ENCODE measurements at regions not wholly inside any gene's neighbourhood (a gene's known extent, or its start where the extent isn't known, plus 50 kb on each side); places are given as distances from the start of the nearest gene placed in this dataset.

DNA sequence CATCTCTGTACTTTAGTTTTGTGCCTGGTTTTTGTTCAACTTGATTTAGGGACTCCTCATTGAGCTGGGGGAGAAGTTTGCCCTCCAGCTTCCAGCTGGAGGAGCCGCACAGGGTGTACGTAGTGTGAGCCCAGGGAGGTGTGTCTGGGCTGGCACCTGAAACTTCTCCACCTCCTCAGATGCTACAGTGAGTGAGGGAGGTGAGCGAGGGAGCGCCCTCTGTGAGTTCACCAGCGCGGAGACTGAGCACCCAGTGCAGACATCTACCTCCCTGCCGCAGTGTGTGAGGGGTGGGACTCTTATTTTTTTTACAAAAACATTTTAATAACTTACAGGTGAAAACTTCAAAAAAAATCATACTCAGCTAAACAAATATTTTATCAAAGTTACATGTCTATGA is 204.2 kb upstream of the HS6ST1 start:
- ChIA-PET POLR2A (no interaction called here), CTCF (no interaction called here)
- Histone ChIP-seq H3K4me2 (ENCODE audit: insufficient read depth, low read length) (no peak overlapping the region), H3K27ac (ENCODE audit: insufficient read depth, low read depth, low read length) (no peak overlapping the region), H3K36me3 (ENCODE audit: control insufficient read depth in 2 of 2, extremely low read depth in 1 of 2, insufficient read depth in 2 of 2, low read length in 2 of 2) (no peaks in the 10 kb centered on the region), H3K9ac (replicated peaks; ENCODE audit: extremely low read depth, insufficient read depth, low read length) (no peak overlapping the region), H3K27me3 (ENCODE audit: control insufficient read depth in 2 of 2, insufficient read depth in 2 of 2, low read length in 2 of 2) (no peaks in the 10 kb centered on the region), H3K9me3 (replicated peaks; ENCODE audit: control insufficient read depth, insufficient read depth, low read length) (no peaks in the 10 kb centered on the region), H3K4me3 (replicated peaks in 1 of 3; ENCODE audit: insufficient read depth in 1 of 3, low read depth in 1 of 3, low read length in 3 of 3) (no peak overlapping the region), H3K9me1 (replicated peaks; ENCODE audit: control insufficient read depth, extremely low read depth, insufficient read depth, low read length) (no peaks in the 10 kb centered on the region), H4K20me1 (replicated peaks; ENCODE audit: control insufficient read depth, extremely low read depth, insufficient read depth, low read length) (no peaks in the 10 kb centered on the region), H3K4me1 (ENCODE audit: control insufficient read depth, extremely low read depth, insufficient read depth, low read length) (peaks cover 11% of the 10 kb centered on the region), H3K79me2 (ENCODE audit: control insufficient read depth, insufficient read depth, low read length) (no peaks in the 10 kb centered on the region), H2AFZ (ENCODE audit: low read depth, low read length) (no peak overlapping the region)
- intact Hi-C loops (cut with micrococcal nuclease): no loop called here
- TF ChIP-seq GATA2 (IDR thresholded peaks at IDR 0.05; ENCODE audit: insufficient read depth, insufficient read length, low read depth, low read length) (no peak), POLR2A (IDR thresholded peaks at IDR 0.05; ENCODE audit: low read depth, low read length) (no peak), MYC (IDR thresholded peaks at IDR 0.05; ENCODE audit: low read depth, low read length) (no peak), FOS (IDR thresholded peaks at IDR 0.05; ENCODE audit: borderline replicate concordance, insufficient read depth, low read length) (no peak), JUN (IDR thresholded peaks at IDR 0.05; ENCODE audit: borderline replicate concordance, insufficient read depth, insufficient read length, low read depth) (no peak), POLR2AphosphoS5 (IDR thresholded peaks at IDR 0.05; ENCODE audit: insufficient read depth, low read depth, low read length) (no peak), EZH2 (IDR thresholded peaks at IDR 0.05; ENCODE audit: borderline replicate concordance, low read depth, low read length, severe bottlenecking) (no peak)
- TF ChIP-seq, protein P1, sequence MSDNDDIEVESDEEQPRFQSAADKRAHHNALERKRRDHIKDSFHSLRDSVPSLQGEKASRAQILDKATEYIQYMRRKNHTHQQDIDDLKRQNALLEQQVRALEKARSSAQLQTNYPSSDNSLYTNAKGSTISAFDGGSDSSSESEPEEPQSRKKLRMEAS (IDR thresholded peaks at IDR 0.05; ENCODE audit: insufficient read depth, insufficient read length): no peak
- TF ChIP-seq, protein P2, sequence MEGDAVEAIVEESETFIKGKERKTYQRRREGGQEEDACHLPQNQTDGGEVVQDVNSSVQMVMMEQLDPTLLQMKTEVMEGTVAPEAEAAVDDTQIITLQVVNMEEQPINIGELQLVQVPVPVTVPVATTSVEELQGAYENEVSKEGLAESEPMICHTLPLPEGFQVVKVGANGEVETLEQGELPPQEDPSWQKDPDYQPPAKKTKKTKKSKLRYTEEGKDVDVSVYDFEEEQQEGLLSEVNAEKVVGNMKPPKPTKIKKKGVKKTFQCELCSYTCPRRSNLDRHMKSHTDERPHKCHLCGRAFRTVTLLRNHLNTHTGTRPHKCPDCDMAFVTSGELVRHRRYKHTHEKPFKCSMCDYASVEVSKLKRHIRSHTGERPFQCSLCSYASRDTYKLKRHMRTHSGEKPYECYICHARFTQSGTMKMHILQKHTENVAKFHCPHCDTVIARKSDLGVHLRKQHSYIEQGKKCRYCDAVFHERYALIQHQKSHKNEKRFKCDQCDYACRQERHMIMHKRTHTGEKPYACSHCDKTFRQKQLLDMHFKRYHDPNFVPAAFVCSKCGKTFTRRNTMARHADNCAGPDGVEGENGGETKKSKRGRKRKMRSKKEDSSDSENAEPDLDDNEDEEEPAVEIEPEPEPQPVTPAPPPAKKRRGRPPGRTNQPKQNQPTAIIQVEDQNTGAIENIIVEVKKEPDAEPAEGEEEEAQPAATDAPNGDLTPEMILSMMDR (IDR thresholded peaks at IDR 0.05; ENCODE audit: extremely low read depth in 1 of 2, insufficient read depth in 1 of 2, low read depth in 1 of 2, low read length in 2 of 2): no peak
- FAIRE-seq: no peak
- no TSS peak for BruUV-seq (replicated peaks)
- DNase-seq (ENCODE audit: low read depth, low spot score): no peak
- dilution Hi-C loops (cut with MboI; ENCODE audit: extremely low pct_ligation_motif_present, low sequenced_read_pairs): no loop called here
